Testis (tissue), 2 donors: ENCODE measurements at regions not wholly inside any gene's neighbourhood (a gene's known extent, or its start where the extent isn't known, plus 50 kb on each side); places are given as distances from the start of the nearest gene placed in this dataset.

Source experiments
- DNase-seq: peaks from one replicate; pipeline ENCODE4 v3.0.0-alpha.2; 2019
- H3K27ac ChIP-seq, 2 donors: fragments of 200-600 bp; sonication (generic); one replicate each; pipeline ENCODE4 v1.5.1; 2019
- H3K27me3 ChIP-seq: fragments of 200-600 bp; sonication (generic); one replicate; pipeline ENCODE4 v1.5.1; 2019
- H3K36me3 ChIP-seq: fragments of 200-600 bp; sonication (generic); one replicate; pipeline ENCODE4 v1.5.1; 2017; ENCODE audit warnings: low read depth; ENCODE audit errors: missing control alignments
- H3K4me1 ChIP-seq: fragments of 200-600 bp; sonication (generic); one replicate; pipeline ENCODE4 v1.5.1; 2019
- H3K4me3 ChIP-seq, 2 donors: fragments of 200-600 bp; sonication (generic); one replicate each; pipeline ENCODE4 v1.5.1; 2017 to 2019
- H3K9me3 ChIP-seq: fragments of 200-600 bp; sonication (generic); one replicate; pipeline ENCODE4 v1.5.1; 2017
- CTCF ChIP-seq, 3 experiments: fragments of 450-650 bp in 2 of 3; fragments of 200-600 bp in 1 of 3; sonication (generic) in 1 of 3; IDR thresholded peaks; one replicate each; pipeline ENCODE4 v1.5.1; 2016 to 2019; ENCODE audit warnings: antibody characterized with exemption in 3 of 3, mild to moderate bottlenecking in 2 of 3, moderate library complexity in 1 of 3
- POLR2A ChIP-seq: fragments of 450-650 bp; IDR thresholded peaks from one replicate; pipeline ENCODE4 v1.6.1; 2017; ENCODE audit warnings: antibody characterized with exemption, mild to moderate bottlenecking, moderate library complexity
- WGBS, 2 donors: methylation state at CpG; one replicate each; pipeline ENCODE4 v1.1.5; 2018; 5-methylcytosine and 5-hydroxymethylcytosine counted together
- intact Hi-C: fragments of 100-400 bp; cut with DNase I; formaldehyde crosslinking; loops from one replicate; pipeline ENCODE4 v1.15.1; 2023; ENCODE audit warnings: low total_unique reads

GRCh38 chr5:117189784-117190183 lies 615.2 kb upstream of the SEMA6A start:
- Histone ChIP-seq H3K4me3 (no peak overlapping the region), H3K36me3 (no peaks in the 10 kb centered on the region), H3K9me3 (no peaks in the 10 kb centered on the region), H3K27me3 (no peaks in the 10 kb centered on the region), H3K4me1 (no peaks in the 10 kb centered on the region), H3K27ac (no peak overlapping the region)
- TF ChIP-seq CTCF (IDR thresholded peaks at IDR 0.05) (no peak), POLR2A (no peak)
- no peak for DNase-seq
- 84 to 88% methylated on average over 4 of the region's 4 CpGs for WGBS, 2 donors
- intact Hi-C loops: no loop called here

- no peaks in the 10 kb centered on the region for H3K36me3 ChIP-seq
- intact Hi-C loops: no loop called here
- no peak overlapping the region for H3K27ac ChIP-seq
- H3K9me3 ChIP-seq: no peaks in the 10 kb centered on the region
- no peak for TF ChIP-seq CTCF (IDR thresholded peaks at IDR 0.05)
- no peak for TF ChIP-seq POLR2A
- no peaks in the 10 kb centered on the region for H3K4me1 ChIP-seq
- DNase-seq: no peak
- 48 to 56% methylated on average over 1 of the region's 1 CpG for WGBS, 2 donors
- H3K27me3 ChIP-seq: no peaks in the 10 kb centered on the region
- no peak overlapping the region for H3K4me3 ChIP-seq
These were observed 613.6 kb upstream of the SEMA6A start for GRCh38 chr5:117188211-117188610.

DNA sequence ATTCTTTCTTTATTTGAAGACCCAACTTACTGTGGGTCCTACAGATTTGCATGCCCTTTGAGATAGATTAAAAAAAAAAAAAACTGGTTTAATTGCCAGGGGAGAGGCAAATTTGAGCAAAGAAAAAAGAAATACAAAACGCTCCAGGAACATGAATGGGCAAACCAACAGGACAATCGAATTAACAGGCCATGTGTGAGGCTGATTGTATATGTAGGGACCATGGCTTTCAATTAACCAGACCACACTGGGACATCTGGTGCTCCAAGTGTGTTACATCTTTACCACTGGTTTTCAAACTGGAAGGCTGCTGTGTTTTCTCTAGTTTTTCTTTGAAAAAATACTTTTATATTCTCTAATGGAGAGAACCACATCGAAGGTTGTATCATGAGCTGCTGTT lies 612.1 kb upstream of the SEMA6A start:
- H3K27ac ChIP-seq: no peak overlapping the region
- TF ChIP-seq POLR2A: no peak
- TF ChIP-seq CTCF (IDR thresholded peaks at IDR 0.05): no peak
- no peak overlapping the region for H3K4me3 ChIP-seq
- intact Hi-C loops: no loop called here
- no peaks in the 10 kb centered on the region for H3K9me3 ChIP-seq
- 83 to 91% methylated on average over 3 of the region's 3 CpGs for WGBS, 2 donors
- H3K36me3 ChIP-seq: no peaks in the 10 kb centered on the region
- H3K27me3 ChIP-seq: no peaks in the 10 kb centered on the region
- no peaks in the 10 kb centered on the region for H3K4me1 ChIP-seq
- DNase-seq: no peak

GRCh38 chr5:117183326-117183725 lies 608.7 kb upstream of the SEMA6A start:
- intact Hi-C loops: no loop called here
- no peaks in the 10 kb centered on the region for H3K36me3 ChIP-seq

More at GRCh38 chr5:117183326-117183725, 608.7 kb upstream of the SEMA6A start:
- Histone ChIP-seq H3K9me3 (no peaks in the 10 kb centered on the region), H3K4me1 (no peaks in the 10 kb centered on the region), H3K27ac (no peak overlapping the region), H3K4me3 (no peak overlapping the region), H3K27me3 (no peaks in the 10 kb centered on the region)
- 68 to 70% methylated on average over 2 of the region's 2 CpGs for WGBS, 2 donors
- TF ChIP-seq POLR2A (no peak), CTCF (IDR thresholded peaks at IDR 0.05) (no peak)
- no peak for DNase-seq
